ENCODE measurements at regions not wholly inside any gene's neighbourhood (a gene's known extent, or its start where the extent isn't known, plus 50 kb on each side); places are given as distances from the start of the nearest gene placed in this dataset.

GRCh38 chr2:235215248-235215647, 263.4 kb downstream of the SH3BP4 start:
- Histone ChIP-seq H3K27ac (ENCODE audit: low read length) (no peak overlapping the region), H3K9me3 (no peaks in the 10 kb centered on the region), H3K36me3 (ENCODE audit: control insufficient read depth in 2 of 2, extremely low read depth in 1 of 2, insufficient read depth in 1 of 2, low read length in 1 of 2) (no peaks in the 10 kb centered on the region), H3K27me3 (replicated peaks in 1 of 2; ENCODE audit: control insufficient read depth in 2 of 2, extremely low read depth in 1 of 2, insufficient read depth in 2 of 2, low read length in 1 of 2) (peaks cover 4 to 29% of the 10 kb centered on the region in 2 experiments), H3K4me1 (ENCODE audit: control insufficient read depth in 1 of 2, extremely low read depth in 1 of 2, insufficient read depth in 2 of 2, low read length in 2 of 2) (no peaks in the 10 kb centered on the region), H3K4me3 (ENCODE audit: control insufficient read depth in 1 of 2, extremely low read depth in 1 of 2, low read length in 1 of 2) (no peak overlapping the region)
- WGBS (ENCODE audit: insufficient coverage) = 38% methylated on average over 2 of the region's 5 CpGs
- peaks cover 31 to 40% of the 10 kb centered on the region in 2 donors for H3K27me3 Mint-ChIP-seq
- ChIA-PET CTCF (no interaction called here), POLR2A (no interaction called here)
- no peak overlapping the region for H3K4me3 Mint-ChIP-seq
- no peaks in the 10 kb centered on the region for H3K36me3 Mint-ChIP-seq
- H3K27ac Mint-ChIP-seq = no peak overlapping the region
- no peak for DNase-seq
- ATAC-seq (replicated peaks in 1 of 4) = no peak
- H3K9me3 Mint-ChIP-seq = no peaks in the 10 kb centered on the region
- no peaks in the 10 kb centered on the region for H3K4me1 Mint-ChIP-seq

DNA sequence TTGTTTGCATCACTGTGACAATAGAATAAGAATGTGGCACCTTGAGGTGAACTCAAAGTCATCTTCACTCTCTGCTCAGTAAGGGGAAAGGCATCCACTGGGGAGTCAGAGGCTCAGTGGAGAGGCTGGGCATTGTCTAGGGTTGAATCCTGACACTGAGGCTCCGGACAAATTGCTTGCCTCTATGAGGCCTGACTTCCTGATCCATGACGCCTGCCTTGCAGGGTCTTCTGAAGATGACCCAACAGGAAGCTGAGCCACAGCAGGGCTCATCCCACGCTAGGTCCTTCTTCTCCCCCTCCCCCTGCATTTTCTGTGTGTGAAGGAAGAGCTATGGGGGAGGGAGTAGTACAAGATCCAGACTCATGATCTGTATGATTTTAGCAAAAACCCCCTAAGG, 265.1 kb downstream of the SH3BP4 start:
- Histone ChIP-seq H3K27me3 (replicated peaks in 1 of 2; ENCODE audit: control insufficient read depth in 2 of 2, extremely low read depth in 1 of 2, insufficient read depth in 2 of 2, low read length in 1 of 2) (peaks cover 4 to 32% of the 10 kb centered on the region in 2 experiments), H3K9me3 (no peaks in the 10 kb centered on the region), H3K4me3 (ENCODE audit: control insufficient read depth in 1 of 2, extremely low read depth in 1 of 2, low read length in 1 of 2) (no peak overlapping the region), H3K36me3 (ENCODE audit: control insufficient read depth in 2 of 2, extremely low read depth in 1 of 2, insufficient read depth in 1 of 2, low read length in 1 of 2) (no peaks in the 10 kb centered on the region), H3K27ac (ENCODE audit: low read length) (no peak overlapping the region), H3K4me1 (ENCODE audit: control insufficient read depth in 1 of 2, extremely low read depth in 1 of 2, insufficient read depth in 2 of 2, low read length in 2 of 2) (no peaks in the 10 kb centered on the region)
- DNase-seq = no peak
- H3K4me1 Mint-ChIP-seq = no peaks in the 10 kb centered on the region
- ATAC-seq (replicated peaks in 1 of 4) = no peak
- H3K36me3 Mint-ChIP-seq = no peaks in the 10 kb centered on the region
- WGBS (ENCODE audit: insufficient coverage) = 38% methylated on average over 1 of the region's 3 CpGs
- H3K9me3 Mint-ChIP-seq = no peaks in the 10 kb centered on the region
- CTCF ChIA-PET = no interaction called here
- POLR2A ChIA-PET = no interaction called here
- peaks cover 38 to 41% of the 10 kb centered on the region in 2 donors for H3K27me3 Mint-ChIP-seq
- H3K4me3 Mint-ChIP-seq = no peak overlapping the region
- no peak overlapping the region for H3K27ac Mint-ChIP-seq

DNA sequence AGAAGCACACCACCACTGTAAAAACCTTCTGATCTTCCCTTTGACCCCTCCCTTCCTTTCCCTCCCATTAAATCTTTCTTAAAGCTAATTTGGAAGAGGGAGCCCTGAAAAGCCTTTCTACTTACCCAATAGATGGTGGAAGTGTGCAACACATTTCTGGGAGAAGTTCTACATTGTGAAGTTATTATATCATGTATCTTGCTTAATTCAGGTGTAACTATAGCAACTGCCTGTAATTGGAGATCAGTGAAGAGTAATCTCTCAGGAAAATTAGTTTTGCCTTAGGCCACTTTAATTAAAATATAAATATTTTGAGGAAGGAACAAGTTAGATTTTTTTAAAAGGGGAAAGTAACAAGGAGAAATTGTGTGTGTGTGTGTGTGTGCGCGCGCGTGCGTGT, 266.0 kb downstream of the SH3BP4 start:
- ATAC-seq (replicated peaks in 1 of 4) = no peak

DNA sequence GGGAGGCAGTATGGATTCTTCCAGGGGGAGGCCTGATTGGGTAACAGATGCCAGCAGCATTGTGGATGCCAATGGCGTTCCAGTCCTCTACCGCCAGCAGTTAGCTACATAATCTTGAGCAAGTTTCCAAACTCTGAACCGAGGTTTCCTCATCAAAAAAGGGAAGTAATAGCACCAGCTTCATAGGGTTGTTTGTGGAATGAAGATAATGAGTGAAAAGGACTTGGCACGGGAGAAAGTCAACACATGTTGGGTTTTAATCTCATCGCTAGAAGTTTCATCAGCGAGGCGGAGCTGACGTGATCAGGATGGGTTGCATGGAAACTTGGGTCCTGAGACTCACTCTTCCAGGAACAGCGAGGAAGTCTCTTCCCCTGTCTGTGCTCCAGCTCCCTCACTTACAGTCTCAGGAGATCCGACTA, 266.7 kb downstream of the SH3BP4 start:
- Mint-ChIP-seq H3K4me1 (no peaks in the 10 kb centered on the region), H3K27me3 (peaks cover 36 to 37% of the 10 kb centered on the region in 2 donors), H3K36me3 (no peaks in the 10 kb centered on the region), H3K27ac (no peak overlapping the region), H3K4me3 (no peak overlapping the region), H3K9me3 (no peaks in the 10 kb centered on the region)
- WGBS (ENCODE audit: insufficient coverage) = 72% methylated on average over 5 of the region's 10 CpGs
- H3K27me3 ChIP-seq (replicated peaks in 1 of 2; ENCODE audit: control insufficient read depth in 2 of 2, extremely low read depth in 1 of 2, insufficient read depth in 2 of 2, low read length in 1 of 2) = peaks cover 2 to 32% of the 10 kb centered on the region in 2 experiments
- POLR2A ChIA-PET = no interaction called here
- ATAC-seq (replicated peaks in 1 of 4) (no peak), DNase-seq (no peak)
- H3K4me3 ChIP-seq (ENCODE audit: control insufficient read depth in 1 of 2, extremely low read depth in 1 of 2, low read length in 1 of 2) = no peak overlapping the region
- no peak overlapping the region for H3K27ac ChIP-seq (ENCODE audit: low read length)
- H3K36me3 ChIP-seq (ENCODE audit: control insufficient read depth in 2 of 2, extremely low read depth in 1 of 2, insufficient read depth in 1 of 2, low read length in 1 of 2) = no peaks in the 10 kb centered on the region
- CTCF ChIA-PET = no interaction called here
- H3K4me1 ChIP-seq (ENCODE audit: control insufficient read depth in 1 of 2, extremely low read depth in 1 of 2, insufficient read depth in 2 of 2, low read length in 2 of 2) = no peaks in the 10 kb centered on the region
- H3K9me3 ChIP-seq = no peaks in the 10 kb centered on the region

More for the DNA sequence above, 266.0 kb downstream of the SH3BP4 start:
- CTCF ChIA-PET = no interaction called here
- H3K4me3 Mint-ChIP-seq = no peak overlapping the region
- no peak for DNase-seq
- Histone ChIP-seq H3K4me3 (ENCODE audit: control insufficient read depth in 1 of 2, extremely low read depth in 1 of 2, low read length in 1 of 2) (no peak overlapping the region), H3K27me3 (replicated peaks in 1 of 2; ENCODE audit: control insufficient read depth in 2 of 2, extremely low read depth in 1 of 2, insufficient read depth in 2 of 2, low read length in 1 of 2) (peaks cover 4 to 32% of the 10 kb centered on the region in 2 experiments), H3K9me3 (no peaks in the 10 kb centered on the region), H3K27ac (ENCODE audit: low read length) (no peak overlapping the region), H3K4me1 (ENCODE audit: control insufficient read depth in 1 of 2, extremely low read depth in 1 of 2, insufficient read depth in 2 of 2, low read length in 2 of 2) (no peaks in the 10 kb centered on the region), H3K36me3 (ENCODE audit: control insufficient read depth in 2 of 2, extremely low read depth in 1 of 2, insufficient read depth in 1 of 2, low read length in 1 of 2) (no peaks in the 10 kb centered on the region)
- H3K27ac Mint-ChIP-seq = no peak overlapping the region
- H3K36me3 Mint-ChIP-seq = no peaks in the 10 kb centered on the region
- no CpG with 5 or more reads among the region's 5 CpGs for WGBS (ENCODE audit: insufficient coverage)
- H3K27me3 Mint-ChIP-seq = peaks cover 37 to 40% of the 10 kb centered on the region in 2 donors
- H3K9me3 Mint-ChIP-seq = no peaks in the 10 kb centered on the region
- no peaks in the 10 kb centered on the region for H3K4me1 Mint-ChIP-seq
- POLR2A ChIA-PET = no interaction called here

- Histone ChIP-seq H3K9me3 (no peaks in the 10 kb centered on the region), H3K4me1 (ENCODE audit: control insufficient read depth in 1 of 2, extremely low read depth in 1 of 2, insufficient read depth in 2 of 2, low read length in 2 of 2) (no peaks in the 10 kb centered on the region), H3K4me3 (ENCODE audit: control insufficient read depth in 1 of 2, extremely low read depth in 1 of 2, low read length in 1 of 2) (no peak overlapping the region), H3K27ac (ENCODE audit: low read length) (no peak overlapping the region), H3K36me3 (ENCODE audit: control insufficient read depth in 2 of 2, extremely low read depth in 1 of 2, insufficient read depth in 1 of 2, low read length in 1 of 2) (no peaks in the 10 kb centered on the region), H3K27me3 (replicated peaks in 1 of 2; ENCODE audit: control insufficient read depth in 2 of 2, extremely low read depth in 1 of 2, insufficient read depth in 2 of 2, low read length in 1 of 2) (peaks cover 4 to 28% of the 10 kb centered on the region in 2 experiments)
- DNase-seq (no peak), ATAC-seq (replicated peaks in 1 of 4) (no peak)
- Mint-ChIP-seq H3K4me3 (no peak overlapping the region), H3K27me3 (peaks cover 31% of the 10 kb centered on the region in 2 donors), H3K36me3 (no peaks in the 10 kb centered on the region), H3K4me1 (no peaks in the 10 kb centered on the region), H3K27ac (no peak overlapping the region), H3K9me3 (no peaks in the 10 kb centered on the region)
- WGBS (ENCODE audit: insufficient coverage) = 64% methylated on average over 3 of the region's 5 CpGs
- ChIA-PET POLR2A (no interaction called here), CTCF (no interaction called here)
Measured at GRCh38 chr2:235219048-235219447, 267.2 kb downstream of the SH3BP4 start.

DNA sequence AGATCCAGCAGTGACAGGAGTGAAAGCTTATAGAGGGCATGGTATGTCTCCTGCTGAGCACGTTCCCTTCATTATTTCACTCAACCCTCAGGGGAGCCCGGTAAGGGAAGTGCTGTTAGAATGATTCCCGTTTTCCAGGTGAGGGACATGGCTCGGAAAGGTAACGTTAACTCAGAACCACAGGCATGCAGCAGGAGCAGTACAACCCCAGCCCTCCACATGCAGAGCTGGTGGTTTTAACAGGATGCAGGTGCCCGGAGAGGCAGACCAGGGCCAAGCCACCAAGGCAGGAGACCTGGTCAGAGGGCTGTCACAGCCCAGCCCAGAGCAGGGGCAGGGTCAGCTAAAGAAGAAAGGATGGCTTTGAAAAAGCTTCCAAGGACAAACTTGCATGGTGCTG, 268.5 kb downstream of the SH3BP4 start:
- no peaks in the 10 kb centered on the region for H3K9me3 Mint-ChIP-seq
- DNase-seq (no peak), ATAC-seq (replicated peaks in 1 of 4) (no peak)
- POLR2A ChIA-PET = no interaction called here
- no peaks in the 10 kb centered on the region for H3K4me1 Mint-ChIP-seq
- no peak overlapping the region for H3K27ac ChIP-seq (ENCODE audit: low read length)
- H3K9me3 ChIP-seq = no peaks in the 10 kb centered on the region
- H3K36me3 Mint-ChIP-seq = no peaks in the 10 kb centered on the region
- peaks cover 24 to 31% of the 10 kb centered on the region in 2 donors for H3K27me3 Mint-ChIP-seq
- CTCF ChIA-PET = no interaction called here
- H3K27ac Mint-ChIP-seq = no peak overlapping the region
- H3K36me3 ChIP-seq (ENCODE audit: control insufficient read depth in 2 of 2, extremely low read depth in 1 of 2, insufficient read depth in 1 of 2, low read length in 1 of 2) = no peaks in the 10 kb centered on the region
- no peaks in the 10 kb centered on the region for H3K4me1 ChIP-seq (ENCODE audit: control insufficient read depth in 1 of 2, extremely low read depth in 1 of 2, insufficient read depth in 2 of 2, low read length in 2 of 2)
- no peak overlapping the region for H3K4me3 ChIP-seq (ENCODE audit: control insufficient read depth in 1 of 2, extremely low read depth in 1 of 2, low read length in 1 of 2)
- peaks cover 8 to 23% of the 10 kb centered on the region in 2 experiments for H3K27me3 ChIP-seq (replicated peaks in 1 of 2; ENCODE audit: control insufficient read depth in 2 of 2, extremely low read depth in 1 of 2, insufficient read depth in 2 of 2, low read length in 1 of 2)
- H3K4me3 Mint-ChIP-seq = no peak overlapping the region
- WGBS (ENCODE audit: insufficient coverage) = 63% methylated on average over 4 of the region's 6 CpGs

DNA sequence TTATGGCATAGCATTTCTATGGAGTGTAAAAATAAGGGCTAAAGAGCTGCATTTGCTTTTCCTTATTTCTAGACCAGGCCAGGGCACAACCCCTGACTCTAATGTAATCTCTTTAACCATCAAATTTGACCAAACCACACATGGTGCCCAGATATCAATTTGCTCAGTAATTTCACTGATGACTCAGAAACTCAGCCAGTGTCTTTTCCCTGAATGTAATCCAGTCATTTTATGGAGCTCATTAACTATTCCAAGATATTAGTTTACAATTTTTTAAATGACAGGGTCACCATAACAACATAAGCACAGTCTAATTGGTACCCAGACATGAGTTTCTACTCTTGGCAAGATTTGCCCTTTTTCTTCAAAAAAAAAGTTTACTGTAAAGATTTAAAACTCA, 270.8 kb upstream of the AGAP1 start:
- CTCF ChIA-PET = no interaction called here
- Histone ChIP-seq H3K27ac (ENCODE audit: low read length) (no peak overlapping the region), H3K4me1 (ENCODE audit: control insufficient read depth in 1 of 2, extremely low read depth in 1 of 2, insufficient read depth in 2 of 2, low read length in 2 of 2) (no peaks in the 10 kb centered on the region), H3K4me3 (ENCODE audit: control insufficient read depth in 1 of 2, extremely low read depth in 1 of 2, low read length in 1 of 2) (no peak overlapping the region), H3K27me3 (replicated peaks in 1 of 2; ENCODE audit: control insufficient read depth in 2 of 2, extremely low read depth in 1 of 2, insufficient read depth in 2 of 2, low read length in 1 of 2) (peaks cover 6 to 26% of the 10 kb centered on the region in 2 experiments), H3K36me3 (ENCODE audit: control insufficient read depth in 2 of 2, extremely low read depth in 1 of 2, insufficient read depth in 1 of 2, low read length in 1 of 2) (no peaks in the 10 kb centered on the region), H3K9me3 (no peaks in the 10 kb centered on the region)
- no peaks in the 10 kb centered on the region for H3K4me1 Mint-ChIP-seq
- H3K27me3 Mint-ChIP-seq = peaks cover 17 to 20% of the 10 kb centered on the region in 2 donors
- H3K27ac Mint-ChIP-seq = no peak overlapping the region
- H3K36me3 Mint-ChIP-seq = no peaks in the 10 kb centered on the region
- DNase-seq (no peak), ATAC-seq (replicated peaks in 1 of 4) (no peak)
- no peak overlapping the region for H3K4me3 Mint-ChIP-seq
- no peaks in the 10 kb centered on the region for H3K9me3 Mint-ChIP-seq
- POLR2A ChIA-PET = no interaction called here
